PC-3 (cell line): ENCODE measurements at regions not wholly inside any gene's neighbourhood (a gene's known extent, or its start where the extent isn't known, plus 50 kb on each side); places are given as distances from the start of the nearest gene placed in this dataset.

Experiments used
- CTCF ChIP-seq: fragments of 300-600 bp; sonication (generic); conservative IDR thresholded peaks from 2 replicates; pipeline ENCODE4 v1.5.1; 2017; ENCODE audit warnings: antibody characterized with exemption, low read depth, mild to moderate bottlenecking, low read length
- EZH2phosphoT487 ChIP-seq: fragments of 300-600 bp; sonication (generic); IDR thresholded peaks from 2 replicates; pipeline ENCODE4 v1.6.1; 2018; ENCODE audit warnings: mild to moderate bottlenecking, antibody characterized with exemption, low read length, borderline replicate concordance

DNA sequence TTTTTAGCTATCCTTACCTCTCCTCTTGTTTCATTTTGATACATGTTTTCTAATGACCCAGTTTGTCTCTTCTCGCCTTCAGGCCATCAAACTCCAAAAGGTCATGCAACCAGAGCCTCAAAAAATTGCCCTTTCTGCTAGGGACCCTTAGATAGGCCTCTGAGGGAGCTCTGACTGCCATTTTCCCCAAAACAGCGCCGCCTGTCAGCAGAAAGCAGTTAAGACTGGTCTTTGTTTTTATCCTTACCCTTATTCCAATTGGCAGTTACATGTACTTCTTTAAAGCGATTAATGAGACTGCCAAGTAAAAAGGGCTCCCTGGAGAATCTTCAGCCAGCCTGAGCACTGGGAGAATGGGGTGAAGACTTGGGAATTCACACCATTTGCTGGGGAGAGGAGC, 55.1 kb upstream of the RIT2 start:
- TF ChIP-seq CTCF (no peak), EZH2phosphoT487 (no peak)
